Globus pallidus (tissue), 1 donor: ENCODE measurements at regions not wholly inside any gene's neighbourhood (a gene's known extent, or its start where the extent isn't known, plus 50 kb on each side); places are given as distances from the start of the nearest gene placed in this dataset.

Experiments
- DNase-seq: peaks from one replicate; pipeline ENCODE4 v3.0.0-alpha.2; 2015; ENCODE audit warnings: low spot score

- no peak for DNase-seq
Measured at GRCh38 chr2:67043781-67044478, 353.2 kb upstream of the ETAA1 start.

- no peak for DNase-seq
Measured at GRCh38 chr2:67046591-67046990, 350.5 kb upstream of the ETAA1 start.

- DNase-seq = no peak
Measured at GRCh38 chr2:67048314-67048713, 348.8 kb upstream of the ETAA1 start.

- no peak for DNase-seq
Measured at GRCh38 chr2:67050622-67051021, 346.5 kb upstream of the ETAA1 start.

- DNase-seq = no peak
Measured at GRCh38 chr2:67054728-67055127, 342.4 kb upstream of the ETAA1 start.

- no peak for DNase-seq
Measured at GRCh38 chr2:67055387-67056304, 341.5 kb upstream of the ETAA1 start.

- DNase-seq = no peak
Measured at GRCh38 chr2:67057123-67057522, 340.0 kb upstream of the ETAA1 start.

GRCh38 chr2:67057901-67058703, 339.0 kb upstream of the ETAA1 start:
- DNase-seq = no peak

- DNase-seq = no peak
Measured at GRCh38 chr2:67065046-67065445, 332.1 kb upstream of the ETAA1 start.

GRCh38 chr2:67066782-67067181, 330.4 kb upstream of the ETAA1 start:
- DNase-seq = no peak

GRCh38 chr2:67067656-67068055, 329.5 kb upstream of the ETAA1 start:
- no peak for DNase-seq

- no peak for DNase-seq
Measured at GRCh38 chr2:67070826-67071225, 326.3 kb upstream of the ETAA1 start.

- no peak for DNase-seq
Measured at GRCh38 chr2:67075056-67075455, 322.1 kb upstream of the ETAA1 start.

GRCh38 chr2:67075530-67076238, 321.4 kb upstream of the ETAA1 start:
- DNase-seq = no peak

- DNase-seq = no peak
Measured at GRCh38 chr2:67076239-67076624, 320.9 kb upstream of the ETAA1 start.

GRCh38 chr2:67079729-67080128, 317.4 kb upstream of the ETAA1 start:
- DNase-seq = no peak

- DNase-seq = no peak
Measured at GRCh38 chr2:67082813-67083212, 314.3 kb upstream of the ETAA1 start.

- DNase-seq = no peak
Measured at GRCh38 chr2:67083951-67084350, 313.2 kb upstream of the ETAA1 start.

GRCh38 chr2:67085146-67085545, 312.0 kb upstream of the ETAA1 start:
- DNase-seq = no peak

- DNase-seq = no peak
Measured at GRCh38 chr2:67091681-67092080, 305.5 kb upstream of the ETAA1 start.

GRCh38 chr2:67095121-67095520, 302.0 kb upstream of the ETAA1 start:
- no peak for DNase-seq

GRCh38 chr2:67096886-67097285, 300.2 kb upstream of the ETAA1 start:
- no peak for DNase-seq
